ENCODE measurements at regions not wholly inside any gene's neighbourhood (a gene's known extent, or its start where the extent isn't known, plus 50 kb on each side); places are given as distances from the start of the nearest gene placed in this dataset.

- TF ChIP-seq CTCF (IDR thresholded peaks at IDR 0.05) (no peak), POLR2AphosphoS5 (IDR thresholded peaks at IDR 0.05; ENCODE audit: low read depth, low read length) (no peak)
Measured at GRCh38 chr10:61605221-61605620, 57.5 kb upstream of the CABCOCO1 start.

Data from Panc1 (cell line).